ENCODE measurements at regions not wholly inside any gene's neighbourhood (a gene's known extent, or its start where the extent isn't known, plus 50 kb on each side); places are given as distances from the start of the nearest gene placed in this dataset.

DNA sequence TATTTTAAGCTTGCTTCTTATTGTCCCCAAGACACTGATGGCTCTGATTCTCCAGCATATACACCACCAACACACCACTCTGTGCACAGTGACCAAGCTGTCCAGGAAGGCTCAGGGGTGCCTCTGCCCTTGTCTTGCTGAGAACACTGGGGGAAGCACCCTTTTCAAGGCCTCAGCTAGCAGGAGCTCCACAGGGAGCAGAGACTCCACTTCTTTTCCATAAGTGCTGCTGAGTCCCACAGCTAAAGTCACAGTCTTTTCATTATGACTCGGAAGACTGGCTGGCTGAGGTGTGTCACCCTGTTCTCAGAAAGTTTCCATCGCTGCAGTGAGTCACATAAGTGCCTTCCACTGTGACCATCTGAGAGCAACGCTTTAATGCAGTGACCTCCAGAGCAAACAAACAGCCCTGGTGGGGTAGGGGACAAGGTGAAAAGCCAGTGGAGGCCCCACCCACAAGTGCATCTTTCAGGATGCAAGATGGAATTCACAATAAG lies 226.9 kb upstream of the CHRNA7 start:
- intact Hi-C loops (cut with micrococcal nuclease): no loop called here
- no peaks in the 10 kb centered on the region for H3K36me3 ChIP-seq (ENCODE audit: control insufficient read depth in 2 of 2, extremely low read depth in 1 of 2, insufficient read depth in 2 of 2, low read length in 2 of 2)
- POLR2A ChIA-PET: no interaction called here
- CTCF ChIA-PET: no interaction called here
- no peak overlapping the region for H3K4me2 ChIP-seq (ENCODE audit: insufficient read depth, low read length)
- no peak for TF ChIP-seq MYC (IDR thresholded peaks at IDR 0.05; ENCODE audit: low read depth, low read length)
- no peak for TF ChIP-seq GATA2 (IDR thresholded peaks at IDR 0.05; ENCODE audit: insufficient read depth, insufficient read length, low read depth, low read length)
- no peak for TF ChIP-seq JUN (IDR thresholded peaks at IDR 0.05; ENCODE audit: borderline replicate concordance, insufficient read depth, insufficient read length, low read depth)
- no peak for TF ChIP-seq POLR2AphosphoS5 (IDR thresholded peaks at IDR 0.05; ENCODE audit: insufficient read depth, low read depth, low read length)
- H3K79me2 ChIP-seq (ENCODE audit: control insufficient read depth, insufficient read depth, low read length): no peaks in the 10 kb centered on the region
- no peak overlapping the region for H3K27ac ChIP-seq (ENCODE audit: insufficient read depth, low read depth, low read length)
- dilution Hi-C loops (cut with MboI; ENCODE audit: extremely low pct_ligation_motif_present, low sequenced_read_pairs): no loop called here
- BruUV-seq (replicated peaks): no TSS peak
- DNase-seq (ENCODE audit: low read depth, low spot score): no peak
- FAIRE-seq: no peak
- H3K4me1 ChIP-seq (ENCODE audit: control insufficient read depth, extremely low read depth, insufficient read depth, low read length): no peaks in the 10 kb centered on the region
- no peaks in the 10 kb centered on the region for H3K27me3 ChIP-seq (ENCODE audit: control insufficient read depth in 2 of 2, insufficient read depth in 2 of 2, low read length in 2 of 2)
- no peaks in the 10 kb centered on the region for H4K20me1 ChIP-seq (replicated peaks; ENCODE audit: control insufficient read depth, extremely low read depth, insufficient read depth, low read length)
- H3K9me1 ChIP-seq (replicated peaks; ENCODE audit: control insufficient read depth, extremely low read depth, insufficient read depth, low read length): no peaks in the 10 kb centered on the region
- H3K9me3 ChIP-seq (replicated peaks; ENCODE audit: control insufficient read depth, insufficient read depth, low read length): no peaks in the 10 kb centered on the region
- no peak overlapping the region for H3K4me3 ChIP-seq (replicated peaks in 1 of 3; ENCODE audit: insufficient read depth in 1 of 3, low read depth in 1 of 3, low read length in 3 of 3)
- no peak overlapping the region for H3K9ac ChIP-seq (replicated peaks; ENCODE audit: extremely low read depth, insufficient read depth, low read length)
- no peak overlapping the region for H2AFZ ChIP-seq (ENCODE audit: low read depth, low read length)

DNA sequence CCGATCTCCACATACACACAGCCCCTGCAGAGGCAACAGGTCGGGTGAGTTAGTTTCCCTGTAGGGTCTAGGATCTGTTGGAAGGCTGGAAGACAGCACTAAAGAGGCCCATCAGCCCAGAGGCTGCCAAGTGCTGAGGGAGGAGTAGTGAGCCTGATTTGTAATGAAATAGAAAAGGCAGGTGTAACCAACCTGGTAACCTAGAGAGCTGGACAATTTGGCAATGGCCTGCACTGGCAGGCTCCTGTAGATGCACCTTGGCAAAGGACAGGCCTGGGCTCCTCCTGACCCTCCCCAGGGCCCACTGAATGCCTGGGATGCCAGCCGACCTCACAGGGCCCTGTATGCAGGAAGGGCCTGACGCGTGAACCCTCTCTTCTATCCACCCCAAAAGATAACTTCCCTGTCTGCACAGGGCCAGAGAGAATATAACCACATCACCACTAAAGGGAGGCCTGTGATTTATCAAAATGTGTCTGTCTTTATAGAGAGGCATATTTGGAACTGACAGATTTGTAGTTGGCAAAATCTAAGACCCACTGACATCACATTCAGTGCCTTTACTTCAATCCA lies 225.1 kb upstream of the CHRNA7 start:
- BruUV-seq (replicated peaks): no TSS peak
- dilution Hi-C loops (cut with MboI; ENCODE audit: extremely low pct_ligation_motif_present, low sequenced_read_pairs): no loop called here
- POLR2A ChIA-PET: no interaction called here
- no peak overlapping the region for H3K4me2 ChIP-seq (ENCODE audit: insufficient read depth, low read length)
- no peak overlapping the region for H3K4me3 ChIP-seq (replicated peaks in 1 of 3; ENCODE audit: insufficient read depth in 1 of 3, low read depth in 1 of 3, low read length in 3 of 3)
- H3K27me3 ChIP-seq (ENCODE audit: control insufficient read depth in 2 of 2, insufficient read depth in 2 of 2, low read length in 2 of 2): no peaks in the 10 kb centered on the region
- no peaks in the 10 kb centered on the region for H3K9me1 ChIP-seq (replicated peaks; ENCODE audit: control insufficient read depth, extremely low read depth, insufficient read depth, low read length)
- no peak overlapping the region for H3K27ac ChIP-seq (ENCODE audit: insufficient read depth, low read depth, low read length)
- no peaks in the 10 kb centered on the region for H3K79me2 ChIP-seq (ENCODE audit: control insufficient read depth, insufficient read depth, low read length)
- H2AFZ ChIP-seq (ENCODE audit: low read depth, low read length): no peak overlapping the region
- CTCF ChIA-PET: no interaction called here
- H3K36me3 ChIP-seq (ENCODE audit: control insufficient read depth in 2 of 2, extremely low read depth in 1 of 2, insufficient read depth in 2 of 2, low read length in 2 of 2): no peaks in the 10 kb centered on the region
- no peaks in the 10 kb centered on the region for H4K20me1 ChIP-seq (replicated peaks; ENCODE audit: control insufficient read depth, extremely low read depth, insufficient read depth, low read length)
- DNase-seq (ENCODE audit: low read depth, low spot score) (no peak), FAIRE-seq (no peak)
- no peaks in the 10 kb centered on the region for H3K4me1 ChIP-seq (ENCODE audit: control insufficient read depth, extremely low read depth, insufficient read depth, low read length)
- H3K9me3 ChIP-seq (replicated peaks; ENCODE audit: control insufficient read depth, insufficient read depth, low read length): no peaks in the 10 kb centered on the region
- TF ChIP-seq FOS (IDR thresholded peaks at IDR 0.05; ENCODE audit: borderline replicate concordance, insufficient read depth, low read length) (no peak), GATA2 (IDR thresholded peaks at IDR 0.05; ENCODE audit: insufficient read depth, insufficient read length, low read depth, low read length) (no peak), EZH2 (IDR thresholded peaks at IDR 0.05; ENCODE audit: borderline replicate concordance, low read depth, low read length, severe bottlenecking) (no peak)
- TF ChIP-seq, protein P1, sequence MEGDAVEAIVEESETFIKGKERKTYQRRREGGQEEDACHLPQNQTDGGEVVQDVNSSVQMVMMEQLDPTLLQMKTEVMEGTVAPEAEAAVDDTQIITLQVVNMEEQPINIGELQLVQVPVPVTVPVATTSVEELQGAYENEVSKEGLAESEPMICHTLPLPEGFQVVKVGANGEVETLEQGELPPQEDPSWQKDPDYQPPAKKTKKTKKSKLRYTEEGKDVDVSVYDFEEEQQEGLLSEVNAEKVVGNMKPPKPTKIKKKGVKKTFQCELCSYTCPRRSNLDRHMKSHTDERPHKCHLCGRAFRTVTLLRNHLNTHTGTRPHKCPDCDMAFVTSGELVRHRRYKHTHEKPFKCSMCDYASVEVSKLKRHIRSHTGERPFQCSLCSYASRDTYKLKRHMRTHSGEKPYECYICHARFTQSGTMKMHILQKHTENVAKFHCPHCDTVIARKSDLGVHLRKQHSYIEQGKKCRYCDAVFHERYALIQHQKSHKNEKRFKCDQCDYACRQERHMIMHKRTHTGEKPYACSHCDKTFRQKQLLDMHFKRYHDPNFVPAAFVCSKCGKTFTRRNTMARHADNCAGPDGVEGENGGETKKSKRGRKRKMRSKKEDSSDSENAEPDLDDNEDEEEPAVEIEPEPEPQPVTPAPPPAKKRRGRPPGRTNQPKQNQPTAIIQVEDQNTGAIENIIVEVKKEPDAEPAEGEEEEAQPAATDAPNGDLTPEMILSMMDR (IDR thresholded peaks at IDR 0.05; ENCODE audit: extremely low read depth in 1 of 2, insufficient read depth in 1 of 2, low read depth in 1 of 2, low read length in 2 of 2): no peak
- intact Hi-C loops (cut with micrococcal nuclease): no loop called here
- H3K9ac ChIP-seq (replicated peaks; ENCODE audit: extremely low read depth, insufficient read depth, low read length): no peak overlapping the region

Data from endothelial cell of umbilical vein (primary cell).